HG03354 (cell line): ENCODE measurements at regions not wholly inside any gene's neighbourhood (a gene's known extent, or its start where the extent isn't known, plus 50 kb on each side); places are given as distances from the start of the nearest gene placed in this dataset.
"Not testable (repeated sequence)": the region's sequence is repeated elsewhere in the genome, so short reads cannot be mapped to it uniquely, and the experiment has no call there.

Experiments
- ATAC-seq: cut with Tn5 transposase; IDR thresholded peaks from one replicate; pipeline ENCODE4 v1.9.1; 2021; ENCODE audit warnings: mild to moderate bottlenecking; ENCODE audit not compliant: unreplicated experiment, poor library complexity, severe bottlenecking

DNA sequence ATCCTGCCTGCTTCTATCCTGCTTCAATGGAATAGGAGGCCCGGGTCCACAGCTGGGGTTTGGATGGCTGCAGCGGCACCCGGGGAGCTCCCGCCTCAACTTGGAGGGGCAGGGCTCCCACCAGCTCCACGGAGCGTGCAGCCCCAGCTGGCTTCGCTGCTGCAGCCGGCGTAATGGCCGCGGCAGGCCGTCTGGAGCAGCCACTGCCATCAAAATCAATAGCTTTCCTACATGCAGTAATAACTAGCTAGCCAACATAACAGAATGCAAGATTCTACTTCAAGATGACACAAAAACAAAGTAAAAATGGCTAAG, 154.2 kb upstream of the RMP24 start:
- no peak for ATAC-seq

DNA sequence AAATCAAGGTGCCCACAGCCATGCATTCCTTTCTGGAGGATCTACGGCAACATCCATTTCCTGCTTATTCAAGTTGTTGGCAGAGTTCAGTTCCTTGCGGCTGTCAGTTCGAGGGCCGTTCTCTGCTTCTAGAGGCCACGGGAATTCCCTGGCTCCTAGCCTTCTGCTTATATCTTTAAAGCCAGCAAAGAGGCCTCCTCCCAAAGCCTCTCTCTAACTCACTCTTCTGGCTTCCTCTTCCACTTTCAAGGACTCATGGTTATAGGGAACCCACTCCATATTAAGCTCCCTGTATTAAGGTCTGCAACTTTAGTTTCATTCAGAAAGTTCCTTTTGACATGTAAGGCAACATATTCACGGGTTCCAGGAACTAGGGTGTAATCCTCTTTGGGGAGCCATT, 150.1 kb upstream of the RMP24 start:
- no peak for ATAC-seq

- ATAC-seq: no peak
These were observed 146.0 kb upstream of the RMP24 start for GRCh38 chr18:35826477-35826876.

- no peak for ATAC-seq
These were observed 145.1 kb upstream of the RMP24 start for GRCh38 chr18:35827275-35827902.

GRCh38 chr18:35827903-35828275, 144.6 kb upstream of the RMP24 start:
- ATAC-seq: no peak

GRCh38 chr18:35828591-35828990, 143.9 kb upstream of the RMP24 start:
- ATAC-seq: no peak

DNA sequence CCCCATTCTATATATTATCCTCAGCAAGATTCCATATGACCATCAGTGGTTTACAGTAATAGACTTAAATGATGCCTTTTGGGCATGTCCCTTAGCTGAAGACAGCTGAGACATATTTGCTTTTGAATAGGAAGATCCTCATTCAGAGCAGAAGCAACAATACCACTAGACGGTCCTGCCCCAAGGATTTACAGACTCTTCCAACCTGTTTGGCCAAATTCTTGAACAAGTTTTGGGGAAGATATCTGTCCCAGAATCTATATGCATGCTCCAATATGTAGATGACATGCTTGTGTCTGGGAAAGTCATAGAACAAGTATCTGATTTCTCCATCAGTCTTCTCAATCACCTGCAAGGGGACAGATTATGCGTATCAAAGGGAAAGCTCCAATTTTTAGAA, 137.1 kb upstream of the RMP24 start:
- no peak for ATAC-seq

DNA sequence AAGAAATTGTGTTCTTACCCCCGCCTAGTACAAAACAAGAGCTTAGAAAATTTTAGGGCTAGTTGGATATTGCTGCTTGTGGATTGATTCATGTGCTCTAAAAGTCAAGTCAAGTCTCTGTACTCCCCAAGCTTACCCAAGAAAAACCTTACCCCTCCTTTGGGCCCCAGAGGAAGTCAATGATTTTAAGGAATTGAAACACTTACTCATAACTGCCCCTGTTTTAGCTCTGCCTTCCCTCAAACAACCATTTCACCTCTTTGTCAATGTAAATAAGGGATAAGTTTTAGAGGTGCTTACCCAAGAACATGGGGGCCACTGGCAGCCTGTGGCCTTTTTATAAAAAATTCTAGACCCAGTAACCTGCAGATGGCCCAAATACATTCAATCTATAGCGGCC, 136.6 kb upstream of the RMP24 start:
- ATAC-seq: peak; percentile 97

GRCh38 chr18:35836932-35837331, 135.5 kb upstream of the RMP24 start:
- ATAC-seq: no peak

DNA sequence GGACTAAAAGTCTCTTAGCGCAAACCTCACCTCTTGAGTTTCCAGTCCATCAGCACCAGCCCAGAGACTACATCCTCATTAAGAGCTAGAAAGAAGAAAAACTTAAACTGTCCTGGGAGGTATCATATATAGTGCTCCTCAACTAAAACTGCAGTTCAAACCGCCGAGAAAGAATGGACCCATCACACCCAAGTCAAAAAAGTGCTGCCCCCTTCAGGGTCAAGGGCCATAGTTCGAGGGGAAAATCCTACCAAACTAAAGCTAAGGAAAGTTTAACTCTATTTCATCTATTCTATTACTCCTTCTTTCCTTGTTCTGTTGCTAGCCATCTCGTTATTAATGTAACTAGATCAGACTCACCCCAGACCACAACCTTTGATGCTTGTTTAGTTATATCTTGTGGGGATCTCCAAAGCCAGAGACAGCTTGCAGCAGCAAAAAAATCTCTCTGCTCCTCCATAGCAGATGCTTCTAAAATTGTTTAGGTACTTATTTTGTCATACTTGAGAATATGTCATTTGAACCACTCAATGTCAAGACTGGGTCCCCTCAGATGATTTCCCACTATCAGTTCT, 134.5 kb upstream of the RMP24 start:
- no peak for ATAC-seq

GRCh38 chr18:35841283-35841682, 131.2 kb upstream of the RMP24 start:
- ATAC-seq: no peak

DNA sequence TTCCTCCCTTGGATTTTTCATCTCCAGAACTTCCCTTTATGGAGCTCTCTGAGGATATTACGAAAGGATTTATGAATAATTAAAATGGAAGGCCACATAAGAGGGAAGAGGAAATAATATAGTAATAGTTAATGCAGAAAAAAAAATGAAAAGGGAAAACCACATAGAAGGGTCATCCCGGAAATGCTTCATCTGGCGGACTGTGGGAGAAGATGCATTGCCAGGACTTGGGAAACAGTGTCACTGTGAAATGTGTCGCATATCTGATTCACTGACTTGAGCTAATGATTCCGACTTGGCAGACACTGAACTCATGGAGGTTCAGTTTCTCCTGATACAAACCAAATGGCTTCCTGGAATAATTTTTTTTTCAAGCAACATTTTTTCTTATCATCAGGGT, 129.9 kb upstream of the RMP24 start:
- no peak for ATAC-seq

GRCh38 chr18:35848321-35848720, 124.2 kb upstream of the RMP24 start:
- not testable (repeated sequence) for ATAC-seq

DNA sequence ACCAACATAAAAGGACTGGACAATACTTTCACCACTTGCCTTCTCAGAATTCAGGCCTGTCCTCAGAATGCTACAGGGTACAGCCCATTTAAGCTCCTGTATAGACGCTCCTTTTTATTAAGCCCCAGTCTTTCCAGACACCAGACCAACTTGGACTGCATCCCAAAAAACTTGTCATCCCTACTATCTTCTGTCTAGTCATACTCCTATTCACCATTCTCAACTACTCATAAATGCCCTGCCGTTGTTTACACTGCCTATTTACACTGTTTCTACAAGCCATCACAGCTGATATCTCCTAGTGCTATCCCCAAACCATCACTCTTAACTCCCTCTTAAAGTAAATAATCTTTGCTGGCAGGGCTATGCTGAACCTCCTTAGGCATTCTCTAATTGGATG, 123.2 kb upstream of the RMP24 start:
- ATAC-seq: not testable (repeated sequence)

DNA sequence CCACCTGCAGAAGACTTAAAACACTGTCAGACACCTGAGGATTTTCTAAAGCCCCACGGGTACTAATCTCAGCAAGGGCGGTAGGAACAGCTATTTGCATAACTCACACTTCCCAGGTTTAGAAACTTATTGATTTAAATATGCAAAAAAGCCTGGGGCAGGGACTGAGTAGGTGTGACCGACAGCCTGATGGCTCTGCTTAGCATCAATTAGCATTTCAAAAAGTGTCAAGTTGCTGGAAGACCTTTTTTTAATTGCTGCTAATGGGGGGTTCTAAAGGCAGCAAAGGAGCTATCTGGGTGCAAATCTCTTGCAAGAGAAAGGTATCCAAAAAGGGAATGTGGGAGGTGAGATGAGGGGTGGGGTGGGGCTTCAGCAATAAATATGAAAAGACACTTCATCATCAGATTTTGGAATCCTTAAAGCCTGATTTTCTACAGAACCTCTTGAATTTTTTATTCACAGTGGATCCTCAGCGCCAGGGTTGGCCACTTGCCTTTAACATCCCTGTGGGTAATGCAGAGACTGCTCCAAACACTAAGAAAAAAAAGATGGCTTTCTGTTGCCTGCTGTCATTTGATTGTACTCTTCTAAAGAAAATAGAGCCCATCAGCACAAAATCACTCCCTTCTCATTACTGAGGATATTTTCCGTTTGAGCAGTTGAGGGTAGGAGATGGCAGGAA, 121.1 kb upstream of the RMP24 start:
- ATAC-seq: no peak

DNA sequence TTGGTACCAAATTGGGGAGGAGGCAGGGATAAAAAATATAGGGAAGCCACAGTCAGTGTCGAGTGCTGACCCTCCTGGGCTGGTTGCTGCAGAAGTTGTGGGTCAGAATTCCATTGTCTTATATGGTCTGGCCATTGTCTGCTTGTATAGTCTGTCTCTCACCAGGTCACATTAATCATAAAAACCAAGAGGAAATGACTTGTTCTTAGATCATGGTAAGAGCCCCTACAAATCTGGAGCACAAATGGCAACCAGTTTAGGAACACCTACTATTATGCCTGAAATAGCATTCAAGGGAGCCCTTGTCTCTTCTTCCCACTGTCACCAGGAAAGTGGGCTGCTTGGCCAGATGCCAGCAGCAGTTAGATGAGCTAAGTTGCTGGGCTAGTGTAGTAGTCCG, 119.7 kb upstream of the RMP24 start:
- ATAC-seq: no peak

- ATAC-seq: no peak
These were observed 118.4 kb upstream of the RMP24 start for GRCh38 chr18:35854095-35854494.

GRCh38 chr18:35856178-35856577, 116.3 kb upstream of the RMP24 start:
- no peak for ATAC-seq

DNA sequence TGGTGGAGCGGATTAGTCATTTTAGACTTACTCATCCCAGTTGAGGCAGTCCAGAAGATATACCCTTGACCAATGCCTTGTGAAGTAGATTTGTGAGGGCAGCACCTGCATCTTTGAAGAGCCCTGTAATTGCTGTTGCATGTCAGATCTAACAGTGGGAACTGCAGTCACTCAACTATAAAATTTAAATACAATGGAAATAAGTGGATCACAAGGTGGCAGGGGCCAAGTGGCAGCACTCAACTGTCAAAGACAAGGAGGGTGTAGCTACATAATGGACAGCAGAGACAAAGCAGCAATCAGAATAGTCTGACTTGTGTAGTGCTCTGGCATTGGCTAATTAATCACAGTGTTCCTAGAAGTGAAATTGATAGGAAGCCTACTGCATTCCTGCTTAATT, 115.8 kb upstream of the RMP24 start:
- not testable (repeated sequence) for ATAC-seq

DNA sequence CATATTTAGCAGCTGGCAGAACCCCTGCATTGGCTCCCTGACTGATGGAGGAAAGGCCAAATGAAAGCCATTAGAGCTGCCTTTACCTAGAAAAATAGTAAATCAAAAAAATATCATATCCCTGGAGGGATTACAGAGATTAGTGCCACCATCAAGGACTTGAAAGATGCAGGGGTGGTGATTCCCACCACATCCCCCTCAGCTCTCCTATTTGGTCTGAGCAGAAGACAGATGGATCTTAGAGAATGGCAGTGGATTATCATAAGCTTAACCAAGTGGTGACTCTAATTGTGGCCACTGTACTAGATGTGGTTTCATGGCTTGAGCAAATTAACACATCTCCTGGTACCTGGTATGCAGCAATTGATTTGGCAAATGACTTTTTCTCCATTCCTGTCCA, 114.9 kb upstream of the RMP24 start:
- ATAC-seq: not testable (repeated sequence)

DNA sequence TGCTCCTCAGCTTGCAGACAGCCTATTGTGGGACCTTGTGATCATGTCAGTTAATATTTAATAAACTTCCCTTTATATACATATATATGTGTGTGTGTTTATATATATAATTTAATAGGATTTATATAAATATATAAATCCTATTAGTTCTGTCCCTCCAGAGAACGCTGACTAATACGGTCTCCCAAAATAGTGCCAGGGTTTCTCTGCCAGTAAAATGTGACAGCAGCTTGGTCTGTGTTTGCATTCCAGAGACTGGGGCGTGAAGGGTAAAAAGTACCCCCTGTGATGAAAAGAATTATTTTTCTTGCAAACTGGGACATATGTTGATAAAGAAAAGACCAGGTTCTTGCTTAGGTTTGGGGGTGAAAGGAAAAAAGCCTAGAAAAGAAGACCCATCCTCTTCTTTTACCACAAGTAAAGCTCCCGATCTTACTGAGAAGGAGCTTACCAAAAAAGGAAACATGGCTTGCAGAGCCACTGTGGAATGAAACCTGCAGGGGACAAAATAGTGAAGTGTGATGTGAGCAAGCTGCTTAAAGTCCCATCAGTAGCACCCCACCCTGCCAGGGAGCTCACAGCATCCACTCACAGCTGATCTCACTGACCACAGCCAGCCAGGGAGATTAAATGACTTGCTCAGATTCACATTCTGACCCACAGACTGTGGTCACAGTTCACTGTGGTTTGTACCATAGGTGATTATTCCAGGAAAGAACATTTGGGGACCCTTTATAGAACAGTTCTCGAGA, 110.9 kb upstream of the RMP24 start:
- peak; percentile 71 for ATAC-seq
